Stimulated activated CD8-positive, alpha-beta memory T cell treated with anti-CD3 and anti-CD28 coated beads, Interleukin-12 subunit alpha, Interleukin-12 subunit beta, amount 100 ng/mL, for 4 hours (primary cell): ENCODE measurements at regions not wholly inside any gene's neighbourhood (a gene's known extent, or its start where the extent isn't known, plus 50 kb on each side); places are given as distances from the start of the nearest gene placed in this dataset.

ENCODE experiments used
- DNase-seq: peaks from one replicate; pipeline ENCODE4 v3.0.0-alpha.2; 2020; ENCODE audit warnings: low read depth

- DNase-seq, result no peak
Measured at GRCh38 chr10:10368951-10369576, 648.6 kb upstream of the CELF2 start.

- DNase-seq, result no peak
Measured at GRCh38 chr10:10385831-10386230, 631.8 kb upstream of the CELF2 start.

- DNase-seq, result no peak
Measured at GRCh38 chr10:10389182-10389581, 628.5 kb upstream of the CELF2 start.

GRCh38 chr10:10392511-10392910 lies 625.2 kb upstream of the CELF2 start:
- no peak for DNase-seq

- no peak for DNase-seq
Measured at GRCh38 chr10:10394933-10395658, 622.6 kb upstream of the CELF2 start.

- DNase-seq, result no peak
Measured at GRCh38 chr10:10396601-10397000, 621.1 kb upstream of the CELF2 start.

- DNase-seq, result no peak
Measured at GRCh38 chr10:10397906-10398305, 619.8 kb upstream of the CELF2 start.

GRCh38 chr10:10403762-10404161 lies 613.9 kb upstream of the CELF2 start:
- no peak for DNase-seq

- DNase-seq, result no peak
Measured at GRCh38 chr10:10417671-10418070, 600.0 kb upstream of the CELF2 start.

- no peak for DNase-seq
Measured at GRCh38 chr10:10418387-10418786, 599.3 kb upstream of the CELF2 start.

- DNase-seq, result no peak
Measured at GRCh38 chr10:10421071-10421470, 596.6 kb upstream of the CELF2 start.

GRCh38 chr10:10431422-10432066 lies 586.1 kb upstream of the CELF2 start:
- no peak for DNase-seq

- DNase-seq, result no peak
Measured at GRCh38 chr10:10432296-10433035, 585.2 kb upstream of the CELF2 start.

- no peak for DNase-seq
Measured at GRCh38 chr10:10434312-10434711, 583.4 kb upstream of the CELF2 start.

- DNase-seq, result no peak
Measured at GRCh38 chr10:10437886-10438285, 579.8 kb upstream of the CELF2 start.

GRCh38 chr10:10438335-10439100 lies 579.2 kb upstream of the CELF2 start:
- DNase-seq, result no peak

- DNase-seq, result no peak
Measured at GRCh38 chr10:10456856-10457255, 560.8 kb upstream of the CELF2 start.

GRCh38 chr10:10460451-10460850 lies 557.2 kb upstream of the CELF2 start:
- no peak for DNase-seq

GRCh38 chr10:10462151-10462941 lies 555.3 kb upstream of the CELF2 start:
- DNase-seq, result no peak

- no peak for DNase-seq
Measured at GRCh38 chr10:10471758-10472157, 545.9 kb upstream of the CELF2 start.

GRCh38 chr10:10475812-10476211 lies 541.9 kb upstream of the CELF2 start:
- no peak for DNase-seq
